C1 segment of cervical spinal cord (tissue), 14 donors: ENCODE measurements at regions not wholly inside any gene's neighbourhood (a gene's known extent, or its start where the extent isn't known, plus 50 kb on each side); places are given as distances from the start of the nearest gene placed in this dataset.
"Not testable (repeated sequence)": the region's sequence is repeated elsewhere in the genome, so short reads cannot be mapped to it uniquely, and the experiment has no call there.

Source experiments
- DNase-seq, 14 donors: peaks; one replicate each; lab custom pipeline; 2025; lab: John Stamatoyannopoulos, UW

GRCh38 chr13:50731400-50731799 is 112.1 kb downstream of the DLEU7 start:
- peak in 1 of 14 donors; percentile 55 for DNase-seq

- peak in 1 of 14 donors; percentile 22 for DNase-seq
Observed at GRCh38 chr13:50732712-50733111, 110.8 kb downstream of the DLEU7 start.

- no peak for DNase-seq
Observed at GRCh38 chr13:50733392-50733791, 110.1 kb downstream of the DLEU7 start.

GRCh38 chr13:50735071-50735470 is 108.4 kb downstream of the DLEU7 start:
- DNase-seq = no peak

- DNase-seq = no peak
Observed at GRCh38 chr13:50740052-50740741, 103.3 kb downstream of the DLEU7 start.

- DNase-seq = no peak
Observed at GRCh38 chr13:50742353-50742752, 101.1 kb downstream of the DLEU7 start.

- DNase-seq = no peak
Observed at GRCh38 chr13:50742968-50743367, 100.5 kb downstream of the DLEU7 start.

GRCh38 chr13:50744116-50744660 is 99.3 kb downstream of the DLEU7 start:
- DNase-seq = no peak

- DNase-seq = no peak
Observed at GRCh38 chr13:50745542-50746115, 97.9 kb downstream of the DLEU7 start.

GRCh38 chr13:50747737-50748350 is 95.6 kb downstream of the DLEU7 start:
- no peak for DNase-seq

GRCh38 chr13:50753221-50753620 is 90.3 kb downstream of the DLEU7 start:
- DNase-seq = not testable (repeated sequence)

GRCh38 chr13:50755862-50756685 is 87.4 kb downstream of the DLEU7 start:
- not testable (repeated sequence) for DNase-seq

GRCh38 chr13:50757008-50757407 is 86.5 kb downstream of the DLEU7 start:
- no peak for DNase-seq

GRCh38 chr13:50758796-50759195 is 84.7 kb downstream of the DLEU7 start:
- DNase-seq = no peak

GRCh38 chr13:50760751-50761150 is 82.7 kb downstream of the DLEU7 start:
- no peak for DNase-seq

GRCh38 chr13:50761406-50761805 is 82.1 kb downstream of the DLEU7 start:
- DNase-seq = no peak

- no peak for DNase-seq
Observed at GRCh38 chr13:50762969-50763567, 80.4 kb downstream of the DLEU7 start.

GRCh38 chr13:50766013-50766412 is 77.5 kb downstream of the DLEU7 start:
- no peak for DNase-seq

- no peak for DNase-seq
Observed at GRCh38 chr13:50766695-50767094, 76.8 kb downstream of the DLEU7 start.

GRCh38 chr13:50772881-50773280 is 70.6 kb downstream of the DLEU7 start:
- not testable (repeated sequence) for DNase-seq
